HEK293T (cell line): ENCODE measurements at regions not wholly inside any gene's neighbourhood (a gene's known extent, or its start where the extent isn't known, plus 50 kb on each side); places are given as distances from the start of the nearest gene placed in this dataset.

ENCODE experiments used
- ELF4 ChIP-seq: fragments of 450-650 bp; IDR thresholded peaks from 2 replicates; pipeline ENCODE4 v1.6.1; 2017; ENCODE audit warnings: antibody characterized with exemption
- FOXA1 ChIP-seq: fragments of 450-650 bp; IDR thresholded peaks from 2 replicates; pipeline ENCODE4 v1.6.1; 2016; ENCODE audit warnings: mild to moderate bottlenecking
- FOXM1 ChIP-seq: fragments of 450-650 bp; IDR thresholded peaks from 2 replicates; pipeline ENCODE4 v1.6.1; 2017; ENCODE audit warnings: mild to moderate bottlenecking, borderline replicate concordance
- L3MBTL2 ChIP-seq: fragments of 450-650 bp; conservative IDR thresholded peaks from 2 replicates; pipeline ENCODE4 v1.6.1; 2016; ENCODE audit warnings: mild to moderate bottlenecking
- PKNOX1 ChIP-seq: fragments of 450-650 bp; IDR thresholded peaks from 2 replicates; pipeline ENCODE4 v1.6.1; 2016
- SP1 ChIP-seq: fragments of 450-650 bp; IDR thresholded peaks from 2 replicates; pipeline ENCODE4 v1.6.1; 2017
- SUZ12 ChIP-seq: fragments of 450-650 bp; IDR thresholded peaks from 2 replicates; pipeline ENCODE4 v1.6.1; 2016; ENCODE audit warnings: mild to moderate bottlenecking
- ZNF384 ChIP-seq: fragments of 450-650 bp; IDR thresholded peaks from 2 replicates; pipeline ENCODE4 v1.6.1; 2016

GRCh38 chr9:95796029-95796428 is 79.5 kb upstream of the ERCC6L2 start:
- TF ChIP-seq SP1 (no peak), SUZ12 (no peak), ZNF384 (no peak), L3MBTL2 (no peak), FOXM1 (no peak), PKNOX1 (no peak), FOXA1 (no peak), ELF4 (no peak)
